ENCODE measurements at regions not wholly inside any gene's neighbourhood (a gene's known extent, or its start where the extent isn't known, plus 50 kb on each side); places are given as distances from the start of the nearest gene placed in this dataset.
A peak's percentile ranks its signal among the peaks of the same experiment; 100 is the strongest.
"Not testable (repeated sequence)": the region's sequence is repeated elsewhere in the genome, so short reads cannot be mapped to it uniquely, and the experiment has no call there.

DNA sequence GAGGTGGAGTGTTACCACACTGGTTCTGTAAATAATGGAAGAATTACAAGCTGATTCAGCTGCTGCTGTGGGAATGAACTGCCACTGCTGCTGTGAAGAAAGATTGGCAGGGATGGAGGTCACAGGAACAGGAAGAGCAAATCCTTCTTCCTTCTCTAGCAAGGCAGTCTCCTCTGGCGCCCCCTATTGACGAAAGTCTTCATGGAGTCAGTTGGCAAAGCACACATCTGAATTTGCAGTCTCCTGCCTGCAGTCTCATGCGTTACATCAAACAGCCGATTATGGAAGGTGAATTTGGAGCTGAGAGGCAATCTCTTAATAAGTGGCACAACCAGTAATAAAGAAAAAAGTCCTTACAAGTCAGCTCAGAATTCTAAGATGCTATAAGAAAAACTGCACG lies 106.0 kb upstream of the TMTC1 start:
- no peaks in the 10 kb centered on the region for H3K79me2 ChIP-seq (ENCODE audit: low read length)
- intact Hi-C loops (cut with micrococcal nuclease), result no loop called here
- ATAC-seq (no peak), DNase-seq (peak; percentile 60)
- no peak overlapping the region for H3K9ac ChIP-seq (ENCODE audit: low read length)
- no peak overlapping the region for H3K27ac ChIP-seq (ENCODE audit: low read length)
- H3K36me3 ChIP-seq (ENCODE audit: low read depth, low read length), result no peaks in the 10 kb centered on the region
- no peaks in the 10 kb centered on the region for H3K9me3 ChIP-seq (ENCODE audit: low read length)
- H3K4me3 ChIP-seq (ENCODE audit: low read length), result no peak overlapping the region
- no TSS peak for BruUV-seq (replicated peaks)
- H2AFZ ChIP-seq (ENCODE audit: low read length), result no peak overlapping the region
- H3K9me2 ChIP-seq (replicated peaks; ENCODE audit: low read length), result no peaks in the 10 kb centered on the region
- no peaks in the 10 kb centered on the region for H4K20me1 ChIP-seq (ENCODE audit: low read length)
- H3F3A ChIP-seq (ENCODE audit: low read length, unreplicated experiment), result no peaks in the 10 kb centered on the region
- H3K27me3 ChIP-seq (ENCODE audit: low read length), result no peaks in the 10 kb centered on the region
- H3K4me2 ChIP-seq (ENCODE audit: low read length), result no peak overlapping the region
- ChIA-PET POLR2A (ENCODE audit: unreplicated experiment) (no interaction called here), CTCF (interaction anchor here (0.7 kb wide), 1 partner anchor 18 kb away, joined by 3 read pairs; no protein-coding TSS in a partner anchor)
- no peaks in the 10 kb centered on the region for H3K4me1 ChIP-seq (ENCODE audit: insufficient read depth, low read length)
- no peak for TF ChIP-seq EZH2phosphoT487 (IDR thresholded peaks at IDR 0.05; ENCODE audit: borderline replicate concordance, low read length)
- TF ChIP-seq, protein P1, sequence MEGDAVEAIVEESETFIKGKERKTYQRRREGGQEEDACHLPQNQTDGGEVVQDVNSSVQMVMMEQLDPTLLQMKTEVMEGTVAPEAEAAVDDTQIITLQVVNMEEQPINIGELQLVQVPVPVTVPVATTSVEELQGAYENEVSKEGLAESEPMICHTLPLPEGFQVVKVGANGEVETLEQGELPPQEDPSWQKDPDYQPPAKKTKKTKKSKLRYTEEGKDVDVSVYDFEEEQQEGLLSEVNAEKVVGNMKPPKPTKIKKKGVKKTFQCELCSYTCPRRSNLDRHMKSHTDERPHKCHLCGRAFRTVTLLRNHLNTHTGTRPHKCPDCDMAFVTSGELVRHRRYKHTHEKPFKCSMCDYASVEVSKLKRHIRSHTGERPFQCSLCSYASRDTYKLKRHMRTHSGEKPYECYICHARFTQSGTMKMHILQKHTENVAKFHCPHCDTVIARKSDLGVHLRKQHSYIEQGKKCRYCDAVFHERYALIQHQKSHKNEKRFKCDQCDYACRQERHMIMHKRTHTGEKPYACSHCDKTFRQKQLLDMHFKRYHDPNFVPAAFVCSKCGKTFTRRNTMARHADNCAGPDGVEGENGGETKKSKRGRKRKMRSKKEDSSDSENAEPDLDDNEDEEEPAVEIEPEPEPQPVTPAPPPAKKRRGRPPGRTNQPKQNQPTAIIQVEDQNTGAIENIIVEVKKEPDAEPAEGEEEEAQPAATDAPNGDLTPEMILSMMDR (conservative IDR thresholded peaks at IDR 0.05; ENCODE audit: low read depth, low read length), result peak; percentile 82

DNA sequence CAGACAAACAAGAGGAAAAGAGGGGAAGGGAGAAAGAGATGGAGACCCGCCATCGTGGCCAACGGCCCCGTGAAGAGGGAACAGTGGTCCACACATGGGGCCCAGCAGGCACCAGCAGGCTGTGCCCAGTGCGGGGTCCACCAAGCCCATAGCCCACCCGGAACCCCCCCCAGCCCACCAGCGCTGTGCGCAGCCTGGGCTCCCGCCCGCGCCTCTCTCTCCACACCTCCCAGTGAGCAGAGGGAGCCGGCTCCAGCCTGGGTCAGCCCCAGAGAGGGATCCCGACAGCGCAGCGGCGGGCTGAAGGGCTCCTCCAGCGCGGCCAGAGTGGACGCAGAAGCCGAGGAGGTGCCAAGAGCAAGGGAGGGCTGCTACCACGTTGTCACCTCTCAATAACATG lies 105.0 kb upstream of the TMTC1 start:
- no peaks in the 10 kb centered on the region for H3K4me1 ChIP-seq (ENCODE audit: insufficient read depth, low read length)
- H4K20me1 ChIP-seq (ENCODE audit: low read length), result no peaks in the 10 kb centered on the region
- CTCF ChIA-PET, result interaction anchor here (0.6 kb wide), 1 partner anchor 373 kb away, joined by 3 read pairs; no protein-coding TSS in a partner anchor
- no peak overlapping the region for H3K4me3 ChIP-seq (ENCODE audit: low read length)
- H3K9me2 ChIP-seq (replicated peaks; ENCODE audit: low read length), result no peaks in the 10 kb centered on the region
- no peak overlapping the region for H3K27ac ChIP-seq (ENCODE audit: low read length)
- intact Hi-C loops (cut with micrococcal nuclease), result no loop called here
- H3K79me2 ChIP-seq (ENCODE audit: low read length), result no peaks in the 10 kb centered on the region
- BruUV-seq (replicated peaks), result no TSS peak
- ATAC-seq (no peak), DNase-seq (no peak)
- no peaks in the 10 kb centered on the region for H3K27me3 ChIP-seq (ENCODE audit: low read length)
- H2AFZ ChIP-seq (ENCODE audit: low read length), result no peak overlapping the region
- no peak overlapping the region for H3K4me2 ChIP-seq (ENCODE audit: low read length)
- no peak overlapping the region for H3K9ac ChIP-seq (ENCODE audit: low read length)
- POLR2A ChIA-PET (ENCODE audit: unreplicated experiment), result no interaction called here
- no peaks in the 10 kb centered on the region for H3K36me3 ChIP-seq (ENCODE audit: low read depth, low read length)
- H3F3A ChIP-seq (ENCODE audit: low read length, unreplicated experiment), result no peaks in the 10 kb centered on the region
- TF ChIP-seq EZH2phosphoT487 (IDR thresholded peaks at IDR 0.05; ENCODE audit: borderline replicate concordance, low read length) (no peak), EZH2 (IDR thresholded peaks at IDR 0.05; ENCODE audit: low read length, unreplicated experiment) (no peak)
- TF ChIP-seq, protein P1 (conservative IDR thresholded peaks at IDR 0.05; ENCODE audit: low read depth, low read length), result no peak
- peaks cover 6% of the 10 kb centered on the region; the same call in 1 of the 2 replicates for H3K9me3 ChIP-seq (ENCODE audit: low read length)

DNA sequence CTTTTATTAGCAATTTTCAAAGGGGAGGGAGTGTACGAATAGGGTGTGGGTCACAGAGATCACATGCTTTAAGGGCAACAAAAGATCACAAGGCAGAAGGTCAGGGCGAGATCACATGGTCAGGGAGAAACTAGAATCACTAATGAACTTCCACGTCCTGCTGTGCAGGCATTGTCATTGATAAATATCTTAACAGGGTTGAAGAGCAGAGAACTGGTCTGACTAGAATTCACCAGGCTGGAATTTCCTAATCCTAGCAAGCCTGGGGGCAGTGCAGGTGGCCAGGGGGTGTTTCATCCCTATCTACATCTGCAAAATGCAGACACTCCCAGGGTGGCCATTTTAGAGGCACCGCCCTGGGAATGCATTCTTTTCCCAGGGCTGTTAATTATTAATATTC lies 101.2 kb upstream of the TMTC1 start:
- DNase-seq, result peak; percentile 12
- H3F3A ChIP-seq (ENCODE audit: low read length, unreplicated experiment); H3K9ac ChIP-seq (ENCODE audit: low read length); CTCF ChIA-PET; H3K4me1 ChIP-seq (ENCODE audit: insufficient read depth, low read length); H3K27me3 ChIP-seq (ENCODE audit: low read length); H4K20me1 ChIP-seq (ENCODE audit: low read length); H3K36me3 ChIP-seq (ENCODE audit: low read depth, low read length); BruUV-seq (replicated peaks); H3K9me3 ChIP-seq (ENCODE audit: low read length); H3K79me2 ChIP-seq (ENCODE audit: low read length); H2AFZ ChIP-seq (ENCODE audit: low read length); ATAC-seq; H3K27ac ChIP-seq (ENCODE audit: low read length); H3K4me2 ChIP-seq (ENCODE audit: low read length); H3K9me2 ChIP-seq (replicated peaks; ENCODE audit: low read length); intact Hi-C loops (cut with micrococcal nuclease); H3K4me3 ChIP-seq (ENCODE audit: low read length); POLR2A ChIA-PET (ENCODE audit: unreplicated experiment): not testable (repeated sequence)
